Loucy (cell line): ENCODE measurements at regions not wholly inside any gene's neighbourhood (a gene's known extent, or its start where the extent isn't known, plus 50 kb on each side); places are given as distances from the start of the nearest gene placed in this dataset.

Source experiments
- EZH2phosphoT487 ChIP-seq: fragments of 200-600 bp; IDR thresholded peaks from 2 replicates; pipeline ENCODE4 v1.6.1; 2018; ENCODE audit warnings: antibody characterized with exemption, mild to moderate bottlenecking, moderate library complexity, borderline replicate concordance
- TF ChIP-seq, protein P1 (sequence below): fragments of 200-600 bp; sonication (generic); conservative IDR thresholded peaks from 2 replicates; pipeline ENCODE4 v1.5.1; 2014; ENCODE audit warnings: mild to moderate bottlenecking, antibody characterized with exemption, low read length

DNA sequence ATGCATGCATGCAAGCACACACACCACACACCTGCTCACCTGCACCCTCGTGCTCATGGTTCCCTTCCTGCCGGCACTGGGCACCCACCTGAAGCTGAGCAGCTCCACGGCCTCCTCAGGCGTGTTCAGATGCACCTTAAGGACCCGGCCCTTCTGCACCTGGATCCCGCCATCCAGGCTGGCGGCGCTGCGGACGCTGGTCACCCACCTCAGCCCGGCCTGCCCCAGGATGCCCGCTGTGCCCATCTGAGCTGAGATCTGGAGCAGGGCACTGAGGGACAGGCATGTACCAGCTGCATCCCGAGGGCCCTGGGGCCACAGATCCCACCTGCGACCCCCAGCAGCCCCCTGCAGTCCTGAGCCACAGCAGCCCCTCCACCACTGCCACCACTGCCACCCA lies 110.0 kb downstream of the LITAF start:
- TF ChIP-seq, protein P1, sequence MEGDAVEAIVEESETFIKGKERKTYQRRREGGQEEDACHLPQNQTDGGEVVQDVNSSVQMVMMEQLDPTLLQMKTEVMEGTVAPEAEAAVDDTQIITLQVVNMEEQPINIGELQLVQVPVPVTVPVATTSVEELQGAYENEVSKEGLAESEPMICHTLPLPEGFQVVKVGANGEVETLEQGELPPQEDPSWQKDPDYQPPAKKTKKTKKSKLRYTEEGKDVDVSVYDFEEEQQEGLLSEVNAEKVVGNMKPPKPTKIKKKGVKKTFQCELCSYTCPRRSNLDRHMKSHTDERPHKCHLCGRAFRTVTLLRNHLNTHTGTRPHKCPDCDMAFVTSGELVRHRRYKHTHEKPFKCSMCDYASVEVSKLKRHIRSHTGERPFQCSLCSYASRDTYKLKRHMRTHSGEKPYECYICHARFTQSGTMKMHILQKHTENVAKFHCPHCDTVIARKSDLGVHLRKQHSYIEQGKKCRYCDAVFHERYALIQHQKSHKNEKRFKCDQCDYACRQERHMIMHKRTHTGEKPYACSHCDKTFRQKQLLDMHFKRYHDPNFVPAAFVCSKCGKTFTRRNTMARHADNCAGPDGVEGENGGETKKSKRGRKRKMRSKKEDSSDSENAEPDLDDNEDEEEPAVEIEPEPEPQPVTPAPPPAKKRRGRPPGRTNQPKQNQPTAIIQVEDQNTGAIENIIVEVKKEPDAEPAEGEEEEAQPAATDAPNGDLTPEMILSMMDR, result no peak
- TF ChIP-seq EZH2phosphoT487, result no peak
